Endothelial cell of umbilical vein (primary cell): ENCODE measurements at regions not wholly inside any gene's neighbourhood (a gene's known extent, or its start where the extent isn't known, plus 50 kb on each side); places are given as distances from the start of the nearest gene placed in this dataset.

ENCODE experiments used
- EZH2 ChIP-seq: IDR thresholded peaks from 2 replicates; pipeline ENCODE4 v1.6.1; 2012; ENCODE audit warnings: borderline replicate concordance, low read depth, mild to moderate bottlenecking, moderate library complexity, low read length, inconsistent platforms; ENCODE audit not compliant: severe bottlenecking
- JUN ChIP-seq: IDR thresholded peaks from 2 replicates; pipeline ENCODE4 v1.6.1; 2011; ENCODE audit warnings: borderline replicate concordance, low read depth; ENCODE audit not compliant: insufficient read length, insufficient read depth
- MYC ChIP-seq: IDR thresholded peaks from one replicate; pipeline ENCODE4 v1.6.1; 2011; ENCODE audit warnings: mild to moderate bottlenecking, low read depth, low read length
- POLR2A ChIP-seq: IDR thresholded peaks from 2 replicates; pipeline ENCODE4 v1.6.1; 2012; ENCODE audit warnings: low read depth, mild to moderate bottlenecking, control low read depth, low read length
- POLR2AphosphoS5 ChIP-seq: IDR thresholded peaks from 2 replicates; pipeline ENCODE4 v1.6.1; 2012; ENCODE audit warnings: low read depth, mild to moderate bottlenecking, control low read depth, low read length, moderate library complexity; ENCODE audit not compliant: insufficient read depth
- TF ChIP-seq, protein P1 (sequence below), 2 donors: IDR thresholded peaks; 1 replicate in 1 of 2; 2 replicates in 1 of 2; pipeline ENCODE4 v1.5.1; 2011; ENCODE audit warnings: low read length in 2 of 2, mild to moderate bottlenecking in 2 of 2, moderate library complexity in 2 of 2, control low read depth in 1 of 2, inconsistent platforms in 1 of 2, low read depth in 1 of 2; ENCODE audit not compliant: insufficient read depth in 1 of 2; ENCODE audit errors: extremely low read depth in 1 of 2
- TF ChIP-seq, protein P2 (sequence below): IDR thresholded peaks from 2 replicates; pipeline ENCODE4 v1.6.1; 2011; ENCODE audit not compliant: insufficient read depth, insufficient read length

DNA sequence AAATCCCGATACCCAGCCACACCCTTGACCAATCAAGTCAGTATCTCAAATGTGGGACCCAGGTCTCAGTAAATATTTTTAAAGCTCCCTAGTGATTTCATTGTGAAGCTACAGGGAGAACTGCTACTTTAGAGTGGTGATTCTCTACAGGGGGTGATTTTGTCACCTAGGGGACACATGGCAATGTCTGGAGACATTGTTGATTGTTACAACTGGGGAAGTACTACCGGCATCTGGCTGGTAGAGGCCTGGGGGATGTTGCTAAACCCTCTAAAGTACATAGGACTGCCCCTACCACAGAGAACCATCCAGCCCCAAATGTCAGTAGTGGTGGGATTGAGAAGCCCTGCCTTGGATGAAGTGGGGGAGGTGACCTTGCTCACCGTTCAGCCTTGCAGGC, 152.9 kb downstream of the RPS24 start:
- TF ChIP-seq, protein P1, sequence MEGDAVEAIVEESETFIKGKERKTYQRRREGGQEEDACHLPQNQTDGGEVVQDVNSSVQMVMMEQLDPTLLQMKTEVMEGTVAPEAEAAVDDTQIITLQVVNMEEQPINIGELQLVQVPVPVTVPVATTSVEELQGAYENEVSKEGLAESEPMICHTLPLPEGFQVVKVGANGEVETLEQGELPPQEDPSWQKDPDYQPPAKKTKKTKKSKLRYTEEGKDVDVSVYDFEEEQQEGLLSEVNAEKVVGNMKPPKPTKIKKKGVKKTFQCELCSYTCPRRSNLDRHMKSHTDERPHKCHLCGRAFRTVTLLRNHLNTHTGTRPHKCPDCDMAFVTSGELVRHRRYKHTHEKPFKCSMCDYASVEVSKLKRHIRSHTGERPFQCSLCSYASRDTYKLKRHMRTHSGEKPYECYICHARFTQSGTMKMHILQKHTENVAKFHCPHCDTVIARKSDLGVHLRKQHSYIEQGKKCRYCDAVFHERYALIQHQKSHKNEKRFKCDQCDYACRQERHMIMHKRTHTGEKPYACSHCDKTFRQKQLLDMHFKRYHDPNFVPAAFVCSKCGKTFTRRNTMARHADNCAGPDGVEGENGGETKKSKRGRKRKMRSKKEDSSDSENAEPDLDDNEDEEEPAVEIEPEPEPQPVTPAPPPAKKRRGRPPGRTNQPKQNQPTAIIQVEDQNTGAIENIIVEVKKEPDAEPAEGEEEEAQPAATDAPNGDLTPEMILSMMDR (IDR thresholded peaks at IDR 0.05; ENCODE audit: extremely low read depth in 1 of 2, insufficient read depth in 1 of 2, low read depth in 1 of 2, low read length in 2 of 2) = no peak
- no peak for TF ChIP-seq POLR2AphosphoS5
- TF ChIP-seq, protein P2, sequence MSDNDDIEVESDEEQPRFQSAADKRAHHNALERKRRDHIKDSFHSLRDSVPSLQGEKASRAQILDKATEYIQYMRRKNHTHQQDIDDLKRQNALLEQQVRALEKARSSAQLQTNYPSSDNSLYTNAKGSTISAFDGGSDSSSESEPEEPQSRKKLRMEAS = no peak
- no peak for TF ChIP-seq POLR2A
- no peak for TF ChIP-seq EZH2
- no peak for TF ChIP-seq JUN
- no peak for TF ChIP-seq MYC
